CD8-positive, alpha-beta memory T cell (primary cell): ENCODE measurements at regions not wholly inside any gene's neighbourhood (a gene's known extent, or its start where the extent isn't known, plus 50 kb on each side); places are given as distances from the start of the nearest gene placed in this dataset.

Source experiments
- CTCF ChIA-PET: fragments of 350-600 bp; sonication (Branson Sonifier 250); formaldehyde crosslinking; loops from one replicate; lab custom pipeline; 2021; ENCODE audit warnings: antibody characterized with exemption; lab: Charles Lee
- POLR2A ChIA-PET: fragments of 350-600 bp; sonication (Branson Sonifier 250); formaldehyde crosslinking; loops from one replicate; lab custom pipeline; 2021; ENCODE audit warnings: antibody characterized with exemption; lab: Charles Lee
- DNase-seq, 5 donors: peaks; one replicate each; pipeline versions ENCODE4 v3.0.0 to v3.0.0-alpha.2; 2020 to 2022; ENCODE audit warnings: mixed read lengths in 1 of 5
- H3K27ac ChIP-seq: one replicate; pipeline ENCODE4 v1.7.0; 2013; ENCODE audit warnings: low read depth, mild to moderate bottlenecking, low read length, moderate library complexity
- H3K27me3 ChIP-seq: 2 replicates; pipeline ENCODE4 v1.7.0; 2013; ENCODE audit warnings: low read length, mild to moderate bottlenecking; ENCODE audit not compliant: insufficient read depth, poor library complexity, severe bottlenecking
- H3K36me3 ChIP-seq: 2 replicates; pipeline ENCODE4 v1.7.0; 2013; ENCODE audit warnings: mild to moderate bottlenecking, low read length, moderate library complexity; ENCODE audit not compliant: insufficient read depth
- H3K4me1 ChIP-seq: 2 replicates; pipeline ENCODE4 v1.7.0; 2013; ENCODE audit warnings: mild to moderate bottlenecking, low read length, moderate library complexity; ENCODE audit not compliant: insufficient read depth
- H3K4me3 ChIP-seq: 2 replicates; pipeline ENCODE4 v1.7.0; 2013; ENCODE audit warnings: mild to moderate bottlenecking, low read length
- H3K9me3 ChIP-seq: 2 replicates; pipeline ENCODE4 v1.7.0; 2013; ENCODE audit warnings: mild to moderate bottlenecking, low read length
- H3K27ac Mint-ChIP-seq, 8 donors: one replicate each; pipeline ENCODE4 v1.8.0; 2020 to 2021; ENCODE audit warnings: mixed read lengths in 8 of 8, mild to moderate bottlenecking in 6 of 8, inconsistent platforms in 3 of 8, moderate library complexity in 3 of 8
- H3K27me3 Mint-ChIP-seq, 2 donors: one replicate each; pipeline ENCODE4 v1.8.0; 2020 to 2021; ENCODE audit warnings: mixed read lengths in 2 of 2, mild to moderate bottlenecking in 1 of 2, moderate library complexity in 1 of 2
- H3K36me3 Mint-ChIP-seq, 3 donors: one replicate each; pipeline ENCODE4 v1.8.0; 2020 to 2021; ENCODE audit warnings: mixed read lengths in 3 of 3, inconsistent platforms in 1 of 3, mild to moderate bottlenecking in 1 of 3
- H3K4me1 Mint-ChIP-seq, 3 donors: one replicate each; pipeline ENCODE4 v1.8.0; 2020 to 2021; ENCODE audit warnings: mixed read lengths in 3 of 3, inconsistent platforms in 1 of 3, mild to moderate bottlenecking in 1 of 3
- H3K4me3 Mint-ChIP-seq, 7 donors: one replicate each; pipeline ENCODE4 v1.8.0; 2020 to 2021; ENCODE audit warnings: mixed read lengths in 7 of 7, mild to moderate bottlenecking in 6 of 7, moderate library complexity in 4 of 7, inconsistent platforms in 2 of 7
- H3K9me3 Mint-ChIP-seq, 5 donors: one replicate each; pipeline ENCODE4 v1.8.0; 2020 to 2022; ENCODE audit warnings: mixed read lengths in 5 of 5, mild to moderate bottlenecking in 3 of 5, moderate library complexity in 2 of 5, inconsistent platforms in 1 of 5

DNA sequence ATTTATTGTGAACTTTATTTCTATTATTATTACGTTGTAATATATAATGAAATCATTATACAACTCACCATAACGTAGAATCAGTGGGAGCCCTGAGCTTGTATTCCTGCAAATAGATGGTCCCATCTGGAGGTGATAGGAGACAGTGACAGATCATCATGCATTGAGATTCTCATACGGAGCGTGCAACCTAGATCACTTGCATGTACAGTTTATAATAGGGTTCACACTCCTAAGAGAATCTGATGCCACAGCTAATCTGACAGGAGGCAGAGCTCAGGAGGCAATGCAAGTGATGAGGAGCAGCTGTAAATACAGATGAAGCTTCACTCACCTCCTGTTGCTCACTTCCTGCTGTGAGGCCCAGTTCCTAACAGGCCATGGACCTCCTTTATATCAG, 2170.2 kb downstream of the PCDH7 start:
- H3K9me3 ChIP-seq, result no peaks in the 10 kb centered on the region
- ChIA-PET POLR2A (no interaction called here), CTCF (no interaction called here)
- no peak overlapping the region for H3K27ac Mint-ChIP-seq
- H3K4me1 ChIP-seq, result no peaks in the 10 kb centered on the region
- H3K27ac ChIP-seq, result no peak overlapping the region
- no peak overlapping the region for H3K4me3 Mint-ChIP-seq
- peaks cover 2 to 6% (median 5%) of the 10 kb centered on the region in 5 donors for H3K9me3 Mint-ChIP-seq
- no peak overlapping the region for H3K4me3 ChIP-seq
- H3K4me1 Mint-ChIP-seq, result no peaks in the 10 kb centered on the region
- H3K36me3 Mint-ChIP-seq, result no peaks in the 10 kb centered on the region
- no peaks in the 10 kb centered on the region for H3K27me3 Mint-ChIP-seq
- no peaks in the 10 kb centered on the region for H3K36me3 ChIP-seq
- no peaks in the 10 kb centered on the region for H3K27me3 ChIP-seq
- DNase-seq, result no peak

- H3K27me3 Mint-ChIP-seq, result no peaks in the 10 kb centered on the region
- H3K27me3 ChIP-seq, result no peaks in the 10 kb centered on the region
- DNase-seq, result no peak
- no peaks in the 10 kb centered on the region for H3K36me3 Mint-ChIP-seq
- no peak overlapping the region for H3K4me3 Mint-ChIP-seq
- H3K9me3 Mint-ChIP-seq, result peaks cover 4 to 28% (median 11%) of the 10 kb centered on the region in 5 donors
- H3K4me1 ChIP-seq, result no peaks in the 10 kb centered on the region
- H3K4me1 Mint-ChIP-seq, result no peaks in the 10 kb centered on the region
- ChIA-PET CTCF (no interaction called here), POLR2A (no interaction called here)
- no peak overlapping the region for H3K4me3 ChIP-seq
- no peaks in the 10 kb centered on the region for H3K9me3 ChIP-seq
- no peak overlapping the region for H3K27ac Mint-ChIP-seq
- no peak overlapping the region for H3K27ac ChIP-seq
- no peaks in the 10 kb centered on the region for H3K36me3 ChIP-seq
These were observed 2188.9 kb downstream of the PCDH7 start for GRCh38 chr4:32909053-32909452.

GRCh38 chr4:32909736-32910135, 2189.6 kb downstream of the PCDH7 start:
- Histone ChIP-seq H3K9me3 (no peaks in the 10 kb centered on the region), H3K36me3 (no peaks in the 10 kb centered on the region), H3K4me1 (no peaks in the 10 kb centered on the region), H3K27me3 (no peaks in the 10 kb centered on the region), H3K27ac (no peak overlapping the region), H3K4me3 (no peak overlapping the region)
- no peaks in the 10 kb centered on the region for H3K27me3 Mint-ChIP-seq
- peaks cover 4 to 30% (median 11%) of the 10 kb centered on the region in 5 donors for H3K9me3 Mint-ChIP-seq
- no peaks in the 10 kb centered on the region for H3K4me1 Mint-ChIP-seq
- ChIA-PET POLR2A (no interaction called here), CTCF (no interaction called here)
- DNase-seq, result no peak
- no peak overlapping the region for H3K4me3 Mint-ChIP-seq
- H3K36me3 Mint-ChIP-seq, result no peaks in the 10 kb centered on the region
- H3K27ac Mint-ChIP-seq, result no peak overlapping the region

GRCh38 chr4:32917586-32917985, 2197.4 kb downstream of the PCDH7 start:
- Mint-ChIP-seq H3K36me3 (no peaks in the 10 kb centered on the region), H3K27me3 (no peaks in the 10 kb centered on the region), H3K27ac (no peak overlapping the region), H3K4me3 (no peak overlapping the region), H3K4me1 (no peaks in the 10 kb centered on the region), H3K9me3 (peaks cover 2 to 16% (median 6%) of the 10 kb centered on the region in 5 donors)
- Histone ChIP-seq H3K4me1 (no peaks in the 10 kb centered on the region), H3K9me3 (no peaks in the 10 kb centered on the region), H3K4me3 (no peak overlapping the region), H3K27me3 (no peaks in the 10 kb centered on the region), H3K27ac (no peak overlapping the region), H3K36me3 (no peaks in the 10 kb centered on the region)
- no peak for DNase-seq
- ChIA-PET CTCF (no interaction called here), POLR2A (no interaction called here)

- H3K36me3 ChIP-seq, result no peaks in the 10 kb centered on the region
- no peaks in the 10 kb centered on the region for H3K9me3 ChIP-seq
- Mint-ChIP-seq H3K36me3 (no peaks in the 10 kb centered on the region), H3K4me3 (no peak overlapping the region), H3K27me3 (no peaks in the 10 kb centered on the region), H3K27ac (no peak overlapping the region), H3K4me1 (no peaks in the 10 kb centered on the region), H3K9me3 (peaks cover 7 to 40% (median 9%) of the 10 kb centered on the region in 5 donors)
- CTCF ChIA-PET, result no interaction called here
- H3K27ac ChIP-seq, result no peak overlapping the region
- no peak for DNase-seq
- H3K27me3 ChIP-seq, result no peaks in the 10 kb centered on the region
- no peak overlapping the region for H3K4me3 ChIP-seq
- POLR2A ChIA-PET, result no interaction called here
- H3K4me1 ChIP-seq, result no peaks in the 10 kb centered on the region
These were observed 2209.9 kb downstream of the PCDH7 start for GRCh38 chr4:32929796-32930699.

GRCh38 chr4:32930700-32931099, 2210.5 kb downstream of the PCDH7 start:
- no peaks in the 10 kb centered on the region for H3K4me1 Mint-ChIP-seq
- no peak overlapping the region for H3K4me3 Mint-ChIP-seq
- peaks cover 4 to 35% (median 7%) of the 10 kb centered on the region in 5 donors for H3K9me3 Mint-ChIP-seq
- Histone ChIP-seq H3K4me1 (no peaks in the 10 kb centered on the region), H3K27me3 (no peaks in the 10 kb centered on the region), H3K36me3 (no peaks in the 10 kb centered on the region), H3K9me3 (no peaks in the 10 kb centered on the region), H3K27ac (no peak overlapping the region), H3K4me3 (no peak overlapping the region)
- ChIA-PET CTCF (no interaction called here), POLR2A (no interaction called here)
- H3K36me3 Mint-ChIP-seq, result no peaks in the 10 kb centered on the region
- no peak overlapping the region for H3K27ac Mint-ChIP-seq
- H3K27me3 Mint-ChIP-seq, result no peaks in the 10 kb centered on the region
- DNase-seq, result no peak

DNA sequence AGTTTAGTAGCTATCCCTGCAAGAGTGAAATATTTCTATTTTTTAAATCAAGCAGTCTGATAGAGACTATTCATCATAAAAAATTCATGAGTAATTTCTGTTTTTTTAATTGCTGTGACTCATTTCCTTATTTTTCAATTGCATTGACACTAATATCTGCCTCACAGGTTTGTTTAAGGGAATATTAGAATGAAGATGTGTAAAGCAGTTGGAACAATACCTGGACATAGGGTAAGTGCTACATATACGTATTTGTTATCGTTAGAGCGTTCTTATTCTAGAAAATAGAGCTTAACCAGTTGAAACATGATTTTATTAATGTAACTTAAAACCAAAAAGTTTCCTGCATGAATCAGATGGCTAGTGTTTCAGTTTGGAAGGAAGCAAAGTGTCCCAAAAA, 2211.3 kb downstream of the PCDH7 start:
- H3K27me3 ChIP-seq, result no peaks in the 10 kb centered on the region
- H3K4me3 ChIP-seq, result no peak overlapping the region
- Mint-ChIP-seq H3K27me3 (no peaks in the 10 kb centered on the region), H3K36me3 (no peaks in the 10 kb centered on the region), H3K4me3 (no peak overlapping the region), H3K27ac (no peak overlapping the region), H3K9me3 (peaks cover 3 to 29% (median 6%) of the 10 kb centered on the region in 5 donors), H3K4me1 (no peaks in the 10 kb centered on the region)
- ChIA-PET POLR2A (no interaction called here), CTCF (no interaction called here)
- H3K4me1 ChIP-seq, result no peaks in the 10 kb centered on the region
- H3K9me3 ChIP-seq, result no peaks in the 10 kb centered on the region
- no peak overlapping the region for H3K27ac ChIP-seq
- DNase-seq, result no peak
- no peaks in the 10 kb centered on the region for H3K36me3 ChIP-seq

- POLR2A ChIA-PET, result no interaction called here
- Mint-ChIP-seq H3K27ac (no peak overlapping the region), H3K4me1 (no peaks in the 10 kb centered on the region), H3K9me3 (peaks cover 3 to 30% (median 6%) of the 10 kb centered on the region in 5 donors), H3K27me3 (no peaks in the 10 kb centered on the region), H3K4me3 (no peak overlapping the region), H3K36me3 (no peaks in the 10 kb centered on the region)
- H3K27ac ChIP-seq, result no peak overlapping the region
- no peak overlapping the region for H3K4me3 ChIP-seq
- no peaks in the 10 kb centered on the region for H3K27me3 ChIP-seq
- CTCF ChIA-PET, result no interaction called here
- no peaks in the 10 kb centered on the region for H3K9me3 ChIP-seq
- H3K36me3 ChIP-seq, result no peaks in the 10 kb centered on the region
- no peaks in the 10 kb centered on the region for H3K4me1 ChIP-seq
- DNase-seq, result no peak
These were observed 2212.0 kb downstream of the PCDH7 start for GRCh38 chr4:32932156-32932555.
